IPS DF 19.7 (cell line): ENCODE measurements at regions not wholly inside any gene's neighbourhood (a gene's known extent, or its start where the extent isn't known, plus 50 kb on each side); places are given as distances from the start of the nearest gene placed in this dataset.
A peak's percentile ranks its signal among the peaks of the same experiment; 100 is the strongest.

Experiments
- DNase-seq: peaks from one replicate; pipeline ENCODE4 v3.0.0-alpha.2; 2013; ENCODE audit warnings: low read depth, low spot score

GRCh38 chr7:118079369-118079768, 104.6 kb upstream of the LSM8 start:
- no peak for DNase-seq

GRCh38 chr7:118080947-118081346, 103.0 kb upstream of the LSM8 start:
- peak; percentile 15 for DNase-seq

DNA sequence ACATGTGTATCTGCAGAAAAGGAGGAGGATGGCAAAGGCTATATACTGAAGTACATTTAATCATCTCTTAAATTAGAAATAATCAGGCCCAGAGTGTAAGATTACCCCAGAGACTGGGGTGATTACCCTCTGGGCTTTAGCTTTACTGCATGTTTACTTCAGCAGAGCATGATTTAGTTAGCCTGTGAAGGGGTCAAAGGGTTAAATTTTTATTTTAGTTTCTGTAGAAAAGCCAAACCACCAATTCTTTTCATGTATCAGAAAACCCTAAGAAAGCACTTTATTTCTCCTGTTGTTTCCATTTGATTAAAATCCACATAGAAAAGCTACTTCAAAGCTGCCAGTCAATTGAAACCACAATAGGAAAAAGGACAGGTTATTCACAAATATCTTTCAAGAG, 101.5 kb upstream of the LSM8 start:
- DNase-seq: no peak

GRCh38 chr7:118085000-118085399, 99.0 kb upstream of the LSM8 start:
- no peak for DNase-seq

DNA sequence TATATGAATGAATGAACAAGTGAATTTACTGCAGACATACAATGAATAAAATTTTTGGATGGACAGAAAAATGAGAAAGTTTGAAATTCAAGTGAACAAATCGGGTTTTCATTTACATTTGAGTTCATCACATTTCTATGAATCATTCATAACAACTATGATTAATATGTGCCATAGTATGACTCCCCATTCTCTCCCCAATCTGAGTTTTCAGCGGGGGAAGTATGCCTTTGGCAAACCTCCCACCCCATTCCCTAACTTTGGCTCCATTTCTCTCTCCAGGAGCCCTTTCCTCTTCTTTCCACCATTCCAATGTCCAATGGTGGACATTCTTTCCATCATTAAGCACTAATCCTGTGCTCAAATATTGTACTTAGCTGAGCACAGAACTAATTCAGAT, 96.8 kb upstream of the LSM8 start:
- no peak for DNase-seq

DNA sequence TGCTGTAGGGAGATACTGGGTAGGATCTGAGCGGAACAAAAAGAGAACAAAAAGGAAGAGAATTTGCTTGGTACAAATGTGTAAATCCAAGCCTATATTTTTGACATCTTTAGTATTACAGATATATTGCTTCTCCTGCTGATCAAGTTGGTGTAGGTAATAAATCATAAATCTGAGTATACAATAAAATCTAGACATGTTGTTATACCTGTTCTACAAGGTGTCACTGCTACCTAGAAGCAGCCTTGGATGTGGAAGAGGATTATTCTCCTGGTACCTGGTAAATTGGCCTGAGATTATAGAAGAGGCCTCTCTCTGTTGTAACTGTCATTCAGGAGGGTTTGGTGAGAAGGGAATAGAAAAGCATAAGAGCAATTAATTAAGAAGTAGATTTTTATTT, 89.9 kb upstream of the LSM8 start:
- DNase-seq: no peak

DNA sequence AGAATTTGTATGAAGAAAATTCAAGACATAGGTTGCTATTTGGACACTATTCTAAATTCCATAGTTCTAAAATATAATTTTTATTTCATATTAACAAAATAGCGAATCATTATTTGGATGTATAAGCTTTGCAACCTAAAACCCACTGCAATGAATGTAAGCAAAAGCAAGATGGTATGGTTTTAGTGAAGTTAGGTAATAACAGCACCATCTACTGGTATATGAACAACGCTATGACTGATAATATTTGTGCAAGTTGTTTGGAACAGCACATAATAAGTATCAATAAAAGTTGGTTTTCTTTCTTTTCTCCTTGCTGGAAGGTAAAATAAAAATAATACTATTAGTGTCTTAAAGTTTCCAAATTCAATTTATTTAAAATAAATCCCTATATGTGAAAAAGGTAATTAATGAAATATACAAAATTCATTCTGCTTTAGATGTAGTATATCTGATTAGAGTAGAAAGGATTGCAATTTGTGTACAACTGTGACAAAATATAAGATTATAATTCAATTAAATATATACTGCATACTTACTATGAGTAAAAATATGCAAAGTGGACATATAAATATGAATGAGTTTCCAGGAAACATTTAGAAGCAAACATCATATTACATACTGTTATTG, 79.0 kb upstream of the LSM8 start:
- no peak for DNase-seq

- no peak for DNase-seq
Measured at GRCh38 chr7:118109607-118110006, 74.4 kb upstream of the LSM8 start.

DNA sequence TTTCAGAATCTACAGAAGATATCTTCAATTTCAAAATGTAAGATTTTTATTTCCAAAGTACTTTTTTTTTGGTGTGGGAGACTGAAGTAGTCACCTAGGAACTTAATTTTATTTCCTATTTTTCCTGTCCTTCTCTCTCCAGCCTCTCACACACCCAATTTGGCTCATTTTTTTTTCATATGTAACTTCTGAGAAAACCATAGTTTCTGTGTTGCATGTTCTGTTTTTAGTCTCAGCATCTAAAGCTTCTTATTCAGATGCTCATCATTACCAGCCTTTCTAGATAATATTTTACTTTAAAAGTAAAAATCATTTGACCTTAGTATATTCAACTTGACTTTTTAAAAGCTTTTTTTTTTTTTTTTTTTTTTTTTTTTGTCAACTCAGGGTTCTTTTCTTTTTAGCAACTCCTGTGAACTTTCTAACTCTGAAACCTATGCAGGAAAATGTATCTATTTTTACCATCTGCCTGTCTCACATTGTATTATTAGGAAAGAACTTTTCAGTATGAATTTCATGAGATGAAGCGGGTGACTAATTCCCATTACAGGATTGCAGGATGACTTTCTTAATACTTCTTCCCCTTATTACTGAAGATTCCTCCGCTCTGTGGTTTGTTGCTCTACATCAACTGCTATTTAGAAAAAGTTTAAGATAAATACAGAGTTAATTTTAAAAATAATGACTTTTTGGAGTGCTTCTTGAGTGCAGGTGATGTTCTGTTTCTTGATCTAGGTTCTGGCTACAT, 73.6 kb upstream of the LSM8 start:
- no peak for DNase-seq

GRCh38 chr7:118111347-118111746, 72.6 kb upstream of the LSM8 start:
- DNase-seq: no peak

DNA sequence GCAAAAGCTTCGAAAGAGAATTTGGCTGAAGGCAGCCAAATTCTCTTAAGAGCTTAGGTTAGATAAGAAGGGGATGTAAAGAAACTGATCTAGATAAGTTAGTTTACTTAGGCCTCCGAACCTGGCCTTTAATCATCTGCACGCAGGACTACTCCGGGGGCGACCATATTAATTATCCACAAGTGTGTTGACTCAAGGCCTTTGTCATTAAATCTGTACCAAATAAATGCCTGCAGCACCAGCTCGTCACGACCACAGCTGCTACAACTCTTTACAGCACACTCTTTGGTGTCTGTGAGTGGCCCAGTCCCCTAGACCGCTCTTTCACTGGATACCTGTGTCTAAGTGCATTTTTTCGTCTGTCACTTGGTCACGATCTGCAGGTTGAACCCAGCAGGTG, 69.8 kb upstream of the LSM8 start:
- DNase-seq: no peak

GRCh38 chr7:118129041-118129795, 54.7 kb upstream of the LSM8 start:
- no peak for DNase-seq

- no peak for DNase-seq
Measured at GRCh38 chr7:118132764-118133163, 51.2 kb upstream of the LSM8 start.
